Breast epithelium (tissue), 4 donors: ENCODE measurements at regions not wholly inside any gene's neighbourhood (a gene's known extent, or its start where the extent isn't known, plus 50 kb on each side); places are given as distances from the start of the nearest gene placed in this dataset.
"Not testable (repeated sequence)": the region's sequence is repeated elsewhere in the genome, so short reads cannot be mapped to it uniquely, and the experiment has no call there.

Experiments used
- DNase-seq, 2 donors: peaks; one replicate each; pipeline ENCODE4 v3.0.0-alpha.2; 2019; ENCODE audit warnings: low spot score in 2 of 2
- H3K27ac ChIP-seq, 2 donors: fragments of 200-600 bp; sonication (generic) in 1 of 2; one replicate each; pipeline ENCODE4 v1.5.1; 2016 to 2019; ENCODE audit warnings: mild to moderate bottlenecking in 1 of 2
- H3K27me3 ChIP-seq, 2 donors: fragments of 200-600 bp; sonication (generic) in 1 of 2; one replicate each; pipeline versions ENCODE4 v1.5.1 to v1.6.0; 2017 to 2019; ENCODE audit warnings: control low read depth in 1 of 2, mild to moderate bottlenecking in 1 of 2
- H3K36me3 ChIP-seq: fragments of 200-600 bp; one replicate; pipeline ENCODE4 v1.5.1; 2019
- H3K4me1 ChIP-seq, 2 donors: fragments of 200-600 bp; sonication (generic); one replicate each; pipeline ENCODE4 v1.5.1; 2016 to 2019; ENCODE audit warnings: control low read depth in 1 of 2
- H3K4me3 ChIP-seq, 3 donors: fragments of 200-600 bp; sonication (generic); 1 replicate in 2 of 3; 2 replicates in 1 of 3; pipeline ENCODE4 v1.5.1; 2016 to 2019; ENCODE audit warnings: mild to moderate bottlenecking in 3 of 3, moderate library complexity in 2 of 3
- H3K9me3 ChIP-seq, 2 donors: fragments of 200-600 bp; sonication (generic) in 1 of 2; one replicate each; pipeline ENCODE4 v1.5.1; 2016 to 2019; ENCODE audit warnings: control low read depth in 1 of 2
- CTCF ChIP-seq, 3 donors: fragments of 450-650 bp; IDR thresholded peaks; one replicate each; pipeline ENCODE4 v1.5.1; 2016 to 2017; ENCODE audit warnings: antibody characterized with exemption in 3 of 3, mild to moderate bottlenecking in 3 of 3, moderate library complexity in 3 of 3
- POLR2A ChIP-seq: fragments of 450-650 bp; IDR thresholded peaks from one replicate; pipeline ENCODE4 v1.6.1; 2016; ENCODE audit warnings: antibody characterized with exemption, mild to moderate bottlenecking, moderate library complexity
- POLR2AphosphoS5 ChIP-seq, 3 donors: sonication (generic); formaldehyde crosslinking; IDR thresholded peaks; one replicate each; pipeline ENCODE4 v1.6.1; 2017; ENCODE audit warnings: antibody characterized with exemption in 3 of 3
- intact Hi-C: fragments of 100-400 bp; cut with DNase I; formaldehyde crosslinking; loops from one replicate; pipeline ENCODE4 v1.15.1; 2023; ENCODE audit warnings: low total_unique reads

GRCh38 chr2:65985986-65986385 lies 448.9 kb upstream of the MEIS1 start:
- no peak overlapping the region for H3K27ac ChIP-seq
- H3K4me3 ChIP-seq: no peak overlapping the region
- no peak for DNase-seq
- intact Hi-C loops: no loop called here
- H3K4me1 ChIP-seq: no peaks in the 10 kb centered on the region
- no peaks in the 10 kb centered on the region for H3K27me3 ChIP-seq
- H3K9me3 ChIP-seq: peaks cover 0 to 6% of the 10 kb centered on the region in 2 donors
- no peaks in the 10 kb centered on the region for H3K36me3 ChIP-seq
- no peak for TF ChIP-seq CTCF (IDR thresholded peaks at IDR 0.05)
- TF ChIP-seq POLR2A: no peak
- TF ChIP-seq POLR2AphosphoS5 (IDR thresholded peaks at IDR 0.05): no peak

- TF ChIP-seq CTCF (IDR thresholded peaks at IDR 0.05): no peak
- TF ChIP-seq POLR2A: no peak
- no peak for TF ChIP-seq POLR2AphosphoS5 (IDR thresholded peaks at IDR 0.05)
- intact Hi-C loops: no loop called here
Observed at GRCh38 chr2:65980531-65980930, 454.4 kb upstream of the MEIS1 start.

GRCh38 chr2:65979446-65979845 lies 455.5 kb upstream of the MEIS1 start:
- intact Hi-C loops: no loop called here

More at GRCh38 chr2:65980531-65980930, 454.4 kb upstream of the MEIS1 start:
- no peaks in the 10 kb centered on the region for H3K27me3 ChIP-seq
- DNase-seq: no peak
- no peak overlapping the region for H3K4me3 ChIP-seq
- peaks cover 0 to 4% of the 10 kb centered on the region in 2 donors for H3K9me3 ChIP-seq
- H3K27ac ChIP-seq: no peak overlapping the region
- H3K36me3 ChIP-seq: no peaks in the 10 kb centered on the region
- H3K4me1 ChIP-seq: no peaks in the 10 kb centered on the region

GRCh38 chr2:65974067-65974723 lies 460.7 kb upstream of the MEIS1 start:
- intact Hi-C loops: no loop called here
- peaks cover 0 to 4% of the 10 kb centered on the region in 2 donors for H3K9me3 ChIP-seq
- no peak overlapping the region for H3K27ac ChIP-seq
- TF ChIP-seq POLR2A (no peak), POLR2AphosphoS5 (IDR thresholded peaks at IDR 0.05) (no peak)
- H3K4me1 ChIP-seq: no peaks in the 10 kb centered on the region
- no peaks in the 10 kb centered on the region for H3K27me3 ChIP-seq
- no peaks in the 10 kb centered on the region for H3K36me3 ChIP-seq
- no peak overlapping the region for H3K4me3 ChIP-seq
- no peak for DNase-seq

More at GRCh38 chr2:65979446-65979845, 455.5 kb upstream of the MEIS1 start:
- TF ChIP-seq CTCF (IDR thresholded peaks at IDR 0.05) (no peak), POLR2A (no peak), POLR2AphosphoS5 (IDR thresholded peaks at IDR 0.05) (no peak)
- DNase-seq: no peak
- Histone ChIP-seq H3K4me3 (no peak overlapping the region), H3K36me3 (no peaks in the 10 kb centered on the region), H3K27ac (no peak overlapping the region), H3K27me3 (no peaks in the 10 kb centered on the region), H3K4me1 (no peaks in the 10 kb centered on the region), H3K9me3 (peaks cover 0 to 4% of the 10 kb centered on the region in 2 donors)

- Histone ChIP-seq H3K4me3 (no peak overlapping the region), H3K36me3 (no peaks in the 10 kb centered on the region), H3K27ac (no peak overlapping the region), H3K27me3 (no peaks in the 10 kb centered on the region), H3K4me1 (no peaks in the 10 kb centered on the region), H3K9me3 (no peaks in the 10 kb centered on the region)
- DNase-seq: no peak
- TF ChIP-seq POLR2A: no peak
- no peak for TF ChIP-seq POLR2AphosphoS5 (IDR thresholded peaks at IDR 0.05)
- no peak for TF ChIP-seq CTCF (IDR thresholded peaks at IDR 0.05)
- intact Hi-C loops: no loop called here
Observed at GRCh38 chr2:65969161-65969560, 465.8 kb upstream of the MEIS1 start.

GRCh38 chr2:65963303-65963702 lies 471.6 kb upstream of the MEIS1 start:
- H3K4me3 ChIP-seq, DNase-seq, H3K9me3 ChIP-seq, H3K27me3 ChIP-seq, intact Hi-C loops, H3K27ac ChIP-seq, H3K4me1 ChIP-seq, H3K36me3 ChIP-seq: not testable (repeated sequence)
